ENCODE measurements at regions not wholly inside any gene's neighbourhood (a gene's known extent, or its start where the extent isn't known, plus 50 kb on each side); places are given as distances from the start of the nearest gene placed in this dataset.
"Not testable (repeated sequence)": the region's sequence is repeated elsewhere in the genome, so short reads cannot be mapped to it uniquely, and the experiment has no call there.

DNA sequence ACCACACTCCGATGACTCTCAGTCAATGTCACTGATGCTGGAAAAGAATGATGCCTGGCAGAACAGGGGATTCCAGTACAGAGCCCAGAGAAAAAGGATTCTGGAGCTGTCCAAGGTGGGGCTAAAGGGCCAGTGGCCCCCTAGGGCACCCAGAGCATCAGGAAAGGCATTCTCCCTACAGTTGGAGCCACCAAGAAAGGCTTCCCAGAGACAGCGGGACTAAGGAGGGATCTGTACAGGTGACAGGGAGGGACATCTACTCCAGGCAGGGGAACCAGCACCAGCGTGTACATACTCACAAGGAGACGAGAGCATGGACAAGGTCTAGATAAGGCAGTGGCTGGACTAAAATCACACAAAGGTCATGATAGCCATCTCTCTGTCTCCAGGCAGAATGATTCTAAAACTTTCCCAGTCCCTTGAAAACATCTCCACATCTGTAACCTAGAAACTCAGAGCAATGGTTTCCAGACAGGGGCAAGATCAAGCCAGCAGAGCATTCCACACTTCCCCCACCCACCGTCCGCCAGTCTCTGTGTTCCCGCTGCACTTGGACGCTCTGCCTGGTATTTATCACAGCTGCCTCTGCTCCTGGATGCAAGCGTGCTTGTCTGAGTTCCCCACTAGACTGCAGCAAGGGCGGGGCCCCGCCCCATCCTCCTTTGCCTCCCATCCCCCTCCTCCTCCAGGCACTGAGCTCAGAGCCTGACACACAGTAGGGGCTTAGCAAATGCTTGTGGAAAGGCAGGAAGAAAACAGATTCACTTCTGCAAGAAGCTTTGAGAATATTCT is 111.6 kb upstream of the ZC3H12A start:
- H3K27ac Mint-ChIP-seq = no peak overlapping the region
- H3K27me3 Mint-ChIP-seq = peaks cover 61% of the 10 kb centered on the region

DNA sequence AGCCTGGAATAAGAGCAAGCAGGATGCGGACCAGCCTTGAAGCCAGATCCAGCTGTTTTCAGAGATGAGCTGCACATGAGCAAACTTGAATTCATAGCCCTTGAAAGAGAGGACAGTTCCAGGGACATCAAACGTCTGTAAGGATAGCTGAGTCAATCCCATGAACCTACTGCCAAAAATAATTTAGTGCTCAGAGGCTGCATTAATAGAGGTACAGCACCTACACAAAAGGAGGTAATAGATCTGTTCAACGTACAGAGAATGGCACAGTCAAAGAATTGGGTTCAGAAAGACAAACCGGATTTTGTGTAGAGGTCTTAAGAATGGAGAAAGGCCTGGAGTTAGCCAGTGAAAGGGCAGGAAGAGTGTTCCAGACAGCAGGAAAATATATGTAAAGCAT is 110.8 kb upstream of the ZC3H12A start:
- Mint-ChIP-seq H3K9me3 (no peaks in the 10 kb centered on the region), H3K4me1 (no peaks in the 10 kb centered on the region), H3K27me3 (peaks cover 54% of the 10 kb centered on the region), H3K36me3 (no peaks in the 10 kb centered on the region), H3K4me3 (no peak overlapping the region), H3K27ac (no peak overlapping the region)
- ATAC-seq = no peak

More for the DNA sequence above, 111.6 kb upstream of the ZC3H12A start:
- H3K9me3 Mint-ChIP-seq = no peaks in the 10 kb centered on the region
- no peak for ATAC-seq
- H3K4me1 Mint-ChIP-seq = no peaks in the 10 kb centered on the region
- no peak overlapping the region for H3K4me3 Mint-ChIP-seq
- no peaks in the 10 kb centered on the region for H3K36me3 Mint-ChIP-seq

DNA sequence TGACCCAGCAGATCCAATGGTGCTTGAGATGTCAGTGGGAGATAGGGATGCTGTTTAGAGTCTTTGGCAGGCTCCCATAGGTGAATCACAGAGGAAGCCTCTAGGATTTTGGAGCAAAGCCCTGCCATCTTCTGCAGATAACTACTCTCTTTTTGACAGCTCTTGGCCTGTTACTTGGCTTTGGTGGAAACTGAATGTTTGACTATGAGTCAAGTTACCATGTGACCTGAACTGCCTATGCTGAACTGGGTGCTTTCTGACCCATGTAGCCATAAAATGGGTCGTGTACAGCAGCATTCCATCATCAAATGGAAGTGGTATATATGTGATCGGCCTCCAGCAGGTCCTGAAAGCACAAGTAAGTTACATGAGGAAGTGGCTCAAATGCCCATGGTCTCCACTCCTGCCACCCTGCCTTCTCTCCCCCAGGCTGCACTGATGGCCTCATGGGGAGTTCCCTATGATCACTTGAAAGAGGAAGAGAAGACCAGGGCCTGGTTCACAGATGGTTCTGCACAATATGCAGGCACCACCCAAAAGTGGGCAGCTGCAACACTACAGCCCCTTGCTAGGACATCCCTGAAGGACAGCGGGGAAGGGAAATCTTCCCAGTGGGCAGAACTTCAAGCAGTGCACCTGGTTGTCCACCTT is 105.6 kb upstream of the ZC3H12A start:
- not testable (repeated sequence) for H3K4me1 Mint-ChIP-seq, H3K4me3 Mint-ChIP-seq, H3K9me3 Mint-ChIP-seq, H3K36me3 Mint-ChIP-seq, ATAC-seq, H3K27ac Mint-ChIP-seq, H3K27me3 Mint-ChIP-seq

DNA sequence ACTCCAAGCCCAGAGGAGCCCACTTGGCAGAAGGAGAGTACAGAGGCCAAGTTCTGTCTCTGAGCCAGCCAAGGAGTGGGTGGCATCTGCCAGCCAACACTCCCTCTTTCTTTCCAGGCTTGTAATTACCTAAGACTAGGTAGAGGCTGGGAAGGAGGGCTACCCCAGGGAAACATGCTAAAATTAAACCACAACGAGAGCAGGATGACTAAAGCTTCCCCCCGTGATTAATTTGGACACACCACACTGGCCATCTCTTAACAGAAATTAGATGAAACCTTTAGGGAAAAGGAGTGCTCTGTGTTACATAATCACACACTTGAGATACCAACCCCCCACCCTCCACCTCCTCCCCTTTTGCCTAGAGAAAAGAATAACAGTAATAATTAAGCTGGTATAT is 102.1 kb upstream of the ZC3H12A start:
- Mint-ChIP-seq H3K27me3 (no peaks in the 10 kb centered on the region), H3K9me3 (peaks cover 2% of the 10 kb centered on the region), H3K4me1 (peaks cover 6% of the 10 kb centered on the region), H3K27ac (no peak overlapping the region), H3K4me3 (no peak overlapping the region), H3K36me3 (no peaks in the 10 kb centered on the region)
- no peak for ATAC-seq

DNA sequence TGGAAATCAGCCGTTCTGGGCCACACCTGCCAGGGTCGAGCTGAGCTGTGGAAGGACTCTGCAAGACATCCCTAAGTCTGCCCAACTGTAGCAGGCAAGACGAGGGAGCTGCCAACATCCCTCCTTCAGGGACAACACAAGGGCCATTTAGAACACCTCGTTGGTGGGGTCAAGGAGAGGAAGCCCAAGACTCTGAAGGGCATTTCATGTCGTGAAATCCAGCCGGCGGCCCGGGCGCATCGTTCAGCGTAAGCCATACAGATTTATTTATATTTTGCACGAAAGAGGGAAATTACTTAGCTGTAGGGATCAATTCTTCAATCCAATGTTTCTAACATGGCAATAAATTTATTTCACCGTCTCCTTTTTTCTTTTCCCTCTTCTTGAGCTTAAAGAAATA is 101.7 kb upstream of the ZC3H12A start:
- no peak for ATAC-seq
- H3K4me1 Mint-ChIP-seq = peaks cover 6% of the 10 kb centered on the region
- H3K4me3 Mint-ChIP-seq = no peak overlapping the region

DNA sequence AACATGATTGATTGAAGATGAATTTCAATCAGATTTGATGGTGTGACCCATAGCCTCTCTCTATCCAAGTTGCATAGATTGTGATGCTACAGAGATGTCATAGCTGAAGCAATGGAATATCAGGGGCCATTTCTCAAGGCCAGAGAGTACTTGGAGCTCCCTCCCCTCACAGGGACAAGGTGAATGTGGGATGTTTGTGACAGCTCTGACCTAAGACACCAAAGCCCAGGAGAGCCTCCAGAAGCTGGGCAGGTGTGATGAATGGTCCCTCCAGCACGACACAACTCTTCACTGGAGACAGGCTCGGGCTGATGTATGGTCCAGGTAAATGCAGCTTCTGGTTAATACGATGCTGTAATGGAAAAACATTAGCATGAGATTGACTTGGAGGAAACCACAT is 101.0 kb upstream of the ZC3H12A start:
- no peak overlapping the region for H3K4me3 Mint-ChIP-seq
- ATAC-seq = no peak

More for the DNA sequence above, 101.7 kb upstream of the ZC3H12A start:
- Mint-ChIP-seq H3K27ac (no peak overlapping the region), H3K27me3 (peaks cover 2% of the 10 kb centered on the region), H3K9me3 (peaks cover 2% of the 10 kb centered on the region), H3K36me3 (no peaks in the 10 kb centered on the region)

DNA sequence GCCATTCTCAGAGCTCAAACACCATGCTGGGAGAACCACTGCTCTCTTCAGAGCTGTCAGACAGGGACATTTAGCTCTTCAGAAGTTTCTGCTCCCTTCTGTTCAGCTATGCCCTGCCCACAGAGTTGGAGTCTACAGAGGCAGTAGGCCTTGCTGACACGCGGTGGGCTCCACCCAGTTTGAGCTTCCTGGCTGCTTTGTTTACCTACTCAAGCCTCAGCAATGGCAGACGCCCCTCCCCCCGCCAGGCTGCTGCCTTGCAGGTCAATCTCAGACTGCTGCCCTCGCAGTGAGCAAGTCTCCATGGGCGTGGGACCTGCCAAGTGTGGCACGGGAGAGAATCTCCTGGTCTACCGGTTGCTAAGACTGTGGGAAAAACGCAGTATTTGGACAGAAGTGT is 93.8 kb upstream of the ZC3H12A start:
- not testable (repeated sequence) for H3K27ac Mint-ChIP-seq, H3K9me3 Mint-ChIP-seq, H3K4me3 Mint-ChIP-seq, ATAC-seq, H3K4me1 Mint-ChIP-seq, H3K36me3 Mint-ChIP-seq
- H3K27me3 Mint-ChIP-seq = peaks cover 53% of the 10 kb centered on the region

More for the DNA sequence above, 101.0 kb upstream of the ZC3H12A start:
- Mint-ChIP-seq H3K9me3 (peaks cover 2% of the 10 kb centered on the region), H3K4me1 (peaks cover 6% of the 10 kb centered on the region), H3K27ac (no peak overlapping the region), H3K36me3 (no peaks in the 10 kb centered on the region), H3K27me3 (peaks cover 9% of the 10 kb centered on the region)

DNA sequence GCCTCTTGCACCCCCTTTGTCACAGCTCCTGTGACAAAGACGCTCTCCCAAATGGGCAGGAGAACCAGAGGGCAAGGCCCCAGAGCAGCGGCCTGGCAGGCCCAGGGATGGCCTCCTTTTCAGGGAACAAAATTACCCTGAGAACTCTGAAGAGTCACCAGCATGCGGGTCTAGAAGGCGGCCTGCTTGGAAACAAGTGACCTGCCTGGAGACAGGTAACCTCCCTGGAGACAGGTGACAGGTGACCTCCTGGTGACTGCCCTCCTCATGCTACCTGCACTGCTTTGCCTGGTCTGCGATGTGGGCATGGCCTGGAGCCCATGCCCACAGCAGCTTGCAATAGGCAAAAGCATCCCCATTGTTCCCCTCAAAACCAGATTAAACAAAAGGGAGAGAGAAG is 86.5 kb upstream of the ZC3H12A start:
- Mint-ChIP-seq H3K4me1 (no peaks in the 10 kb centered on the region), H3K27me3 (peaks cover 30% of the 10 kb centered on the region), H3K9me3 (no peaks in the 10 kb centered on the region), H3K27ac (no peak overlapping the region), H3K36me3 (no peaks in the 10 kb centered on the region), H3K4me3 (no peak overlapping the region)
- no peak for ATAC-seq

DNA sequence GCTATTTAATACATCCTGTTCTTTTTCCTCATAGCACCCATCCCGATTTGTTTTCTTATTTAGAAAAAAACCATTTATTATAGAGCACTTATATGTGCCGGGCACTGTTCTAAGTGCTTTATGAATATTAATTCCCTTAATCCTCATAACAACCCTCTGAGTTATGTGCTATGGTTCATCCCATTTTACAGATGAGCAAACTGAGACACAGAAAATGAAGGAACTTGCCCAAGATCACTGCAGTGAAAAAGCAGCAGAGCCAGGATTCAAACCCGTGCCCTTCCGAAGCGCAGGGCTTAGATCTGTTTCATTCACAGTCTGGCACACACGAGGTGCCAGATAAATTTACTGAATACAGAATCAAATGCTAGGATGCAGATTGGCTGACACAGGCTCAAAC is 85.1 kb upstream of the ZC3H12A start:
- H3K9me3 Mint-ChIP-seq = no peaks in the 10 kb centered on the region
- no peaks in the 10 kb centered on the region for H3K4me1 Mint-ChIP-seq
- H3K4me3 Mint-ChIP-seq = no peak overlapping the region
- peaks cover 28% of the 10 kb centered on the region for H3K27me3 Mint-ChIP-seq
- no peak overlapping the region for H3K27ac Mint-ChIP-seq
- no peaks in the 10 kb centered on the region for H3K36me3 Mint-ChIP-seq
- ATAC-seq = no peak

DNA sequence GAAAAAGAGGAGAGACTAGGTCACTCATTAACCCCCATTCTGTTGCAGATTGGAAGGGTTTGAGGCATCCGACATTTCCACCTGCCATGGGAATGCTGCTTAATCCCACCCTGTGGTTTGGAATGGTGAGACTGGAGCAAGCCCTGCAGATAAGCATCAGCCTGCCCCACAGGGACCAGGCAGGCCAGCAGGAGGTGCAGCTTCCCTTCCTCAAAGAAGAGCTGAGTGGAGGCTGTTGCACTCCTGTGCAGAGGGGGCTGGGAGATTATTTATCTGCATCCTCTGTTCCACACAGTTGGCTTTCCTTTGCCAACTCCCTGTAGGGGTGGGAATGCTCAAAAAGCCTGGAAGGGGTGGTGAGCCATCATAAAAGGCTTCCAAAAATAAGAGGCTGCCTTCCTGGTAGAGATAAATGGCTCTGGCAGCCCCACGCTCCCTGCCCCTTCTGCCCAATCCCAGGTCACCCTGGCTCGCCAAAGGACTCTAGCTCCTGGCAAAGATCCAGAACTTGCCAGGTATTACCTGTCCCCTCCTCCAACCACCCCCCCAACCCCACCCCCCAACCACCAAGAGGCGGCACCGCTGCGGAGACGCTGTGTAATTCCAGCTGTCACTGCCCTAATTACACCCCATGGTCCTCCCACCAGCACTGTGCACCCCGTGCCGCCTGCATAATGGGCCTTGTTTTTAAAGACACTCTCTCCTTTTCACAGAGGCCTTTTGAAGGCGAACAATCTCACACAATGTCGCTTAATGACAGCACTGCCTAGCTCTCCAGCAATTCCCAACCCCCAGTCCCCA is 83.0 kb upstream of the ZC3H12A start:
- H3K4me1 Mint-ChIP-seq = no peaks in the 10 kb centered on the region
- no peaks in the 10 kb centered on the region for H3K36me3 Mint-ChIP-seq
- no peak for ATAC-seq
- no peaks in the 10 kb centered on the region for H3K9me3 Mint-ChIP-seq
- no peak overlapping the region for H3K27ac Mint-ChIP-seq
- peaks cover 49% of the 10 kb centered on the region for H3K27me3 Mint-ChIP-seq
- no peak overlapping the region for H3K4me3 Mint-ChIP-seq

DNA sequence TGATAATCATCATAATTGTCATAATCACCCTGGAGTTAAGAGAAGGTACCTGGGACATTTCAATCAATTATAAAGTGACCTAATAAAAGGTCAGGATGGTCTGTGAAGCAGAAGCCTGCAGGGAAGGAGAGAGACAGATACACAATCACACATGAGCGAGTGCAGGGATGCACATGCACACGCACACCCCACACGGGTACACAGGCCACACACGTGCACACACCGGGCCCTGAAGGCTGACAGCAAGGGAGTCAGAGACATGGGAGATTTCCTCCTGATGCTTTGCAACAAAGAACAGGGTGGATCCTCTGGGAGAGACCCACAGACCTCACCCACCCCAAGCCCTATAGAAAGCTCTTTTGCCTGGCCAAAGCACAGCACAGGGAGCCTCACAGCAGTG is 82.3 kb upstream of the ZC3H12A start:
- no peak overlapping the region for H3K27ac Mint-ChIP-seq
- no peaks in the 10 kb centered on the region for H3K4me1 Mint-ChIP-seq
- no peaks in the 10 kb centered on the region for H3K9me3 Mint-ChIP-seq
- no peak overlapping the region for H3K4me3 Mint-ChIP-seq
- ATAC-seq = no peak
- no peaks in the 10 kb centered on the region for H3K36me3 Mint-ChIP-seq
- peaks cover 56% of the 10 kb centered on the region for H3K27me3 Mint-ChIP-seq

DNA sequence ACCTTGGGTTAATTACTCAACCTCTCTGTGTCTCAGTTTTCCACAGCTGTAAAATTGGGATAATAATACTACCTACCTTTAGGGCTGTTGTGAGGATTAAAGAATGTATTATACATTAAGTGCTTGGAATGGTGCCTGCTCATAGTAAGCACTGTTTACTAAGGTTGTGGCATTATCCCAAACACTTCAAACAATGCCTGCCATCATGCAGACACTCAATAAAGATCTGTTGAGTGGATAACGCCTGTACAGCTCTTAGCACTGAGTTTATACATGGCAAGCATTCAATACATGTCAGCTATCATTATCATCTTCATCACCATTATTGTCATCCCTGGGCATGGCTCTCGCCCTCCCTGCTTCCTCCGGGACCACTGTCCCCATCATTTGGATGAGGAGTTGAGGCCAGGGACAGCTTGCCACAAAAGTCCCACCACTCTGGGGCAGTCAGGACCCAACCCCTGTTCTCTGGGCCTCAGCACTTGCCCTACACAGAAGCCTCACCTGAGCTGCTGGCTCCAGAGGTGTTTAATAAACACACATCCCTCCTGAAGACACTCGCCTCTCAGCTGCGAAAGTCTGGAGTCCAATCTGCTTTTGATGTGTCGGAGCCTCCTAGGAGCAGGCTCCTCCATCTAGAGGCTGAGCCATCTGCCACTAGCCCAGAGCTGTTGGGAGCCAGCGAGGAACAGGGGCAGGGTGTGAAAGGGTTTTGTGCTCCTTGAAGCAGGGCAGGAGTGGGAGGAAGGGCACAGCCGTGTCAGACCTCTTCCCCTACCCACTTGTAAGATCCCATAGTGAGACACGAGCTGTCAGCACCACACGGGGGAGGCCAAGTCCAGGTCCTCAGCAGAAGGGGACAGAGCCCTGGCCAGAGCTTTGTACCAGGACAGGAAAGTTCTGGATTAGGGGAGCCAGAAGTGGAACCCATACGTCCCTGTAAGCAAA is 80.9 kb upstream of the ZC3H12A start:
- Mint-ChIP-seq H3K4me3 (no peak overlapping the region), H3K36me3 (no peaks in the 10 kb centered on the region), H3K4me1 (no peaks in the 10 kb centered on the region), H3K27me3 (peaks cover 52% of the 10 kb centered on the region), H3K9me3 (no peaks in the 10 kb centered on the region), H3K27ac (no peak overlapping the region)
- ATAC-seq = no peak

DNA sequence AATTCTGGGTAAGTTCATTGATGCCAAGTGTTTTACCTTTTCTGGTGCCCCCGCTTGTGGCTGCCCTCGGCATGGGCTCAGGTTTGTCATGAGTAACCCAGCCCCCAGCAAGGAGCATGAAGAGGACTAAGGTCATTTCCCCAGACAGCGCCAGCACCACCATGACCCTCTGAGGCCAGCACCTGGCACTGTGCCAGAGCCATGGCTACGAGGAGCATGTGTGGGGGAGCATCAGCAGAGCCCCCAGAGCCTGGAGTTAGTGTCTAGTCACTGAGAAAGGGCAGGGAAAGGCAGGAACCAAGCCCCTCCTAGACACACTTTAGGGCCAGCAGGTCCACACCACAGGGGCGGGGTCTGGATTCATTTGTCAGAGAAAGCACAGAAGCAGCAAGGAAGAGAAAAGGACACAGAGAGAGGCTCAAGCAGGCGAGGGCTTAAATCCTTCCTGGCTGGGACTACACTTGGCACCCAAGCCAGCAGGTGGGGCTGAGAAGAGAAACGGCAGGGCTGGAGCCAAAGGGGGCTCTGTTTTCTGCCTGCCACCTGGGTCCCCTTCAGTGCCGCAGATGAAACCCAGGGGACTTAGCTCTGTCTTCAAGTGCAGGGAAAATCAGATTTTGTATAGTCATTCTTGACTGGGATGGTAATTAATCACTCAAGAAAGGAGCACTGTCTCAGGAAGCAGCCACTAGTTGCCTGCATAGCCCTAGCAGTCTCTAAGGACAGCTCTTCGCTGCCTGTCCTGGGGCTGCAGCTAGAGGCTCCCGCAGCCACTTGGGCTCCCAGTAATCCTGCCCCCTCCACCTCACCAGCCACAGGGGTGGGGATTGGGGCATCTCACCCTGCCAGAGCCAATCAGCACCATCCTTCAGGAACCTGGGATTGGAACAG is 79.6 kb upstream of the ZC3H12A start:
- no peak overlapping the region for H3K27ac Mint-ChIP-seq
- ATAC-seq = no peak

DNA sequence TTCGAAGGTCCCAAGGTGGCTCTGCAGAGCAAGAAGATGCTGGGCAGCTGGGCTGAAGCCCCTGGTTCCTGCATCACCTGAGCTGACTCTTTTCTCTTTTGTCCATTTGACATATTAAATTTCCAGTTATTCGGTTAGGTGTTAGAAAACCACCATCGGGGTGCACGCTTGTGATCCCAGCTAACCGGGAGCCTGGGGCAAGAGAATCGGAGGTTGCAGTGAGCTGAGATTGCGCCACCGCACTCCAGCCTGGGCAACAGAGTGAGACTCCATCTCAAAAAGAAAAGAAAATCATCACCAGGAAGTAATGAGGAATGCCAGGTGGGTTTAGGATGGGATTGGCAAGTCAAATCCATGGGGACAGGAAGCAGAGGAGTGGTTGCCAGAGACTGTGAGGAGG is 76.3 kb upstream of the ZC3H12A start:
- Mint-ChIP-seq H3K36me3 (no peaks in the 10 kb centered on the region), H3K4me3 (no peak overlapping the region), H3K27ac (no peak overlapping the region), H3K9me3 (no peaks in the 10 kb centered on the region), H3K27me3 (peaks cover 45% of the 10 kb centered on the region), H3K4me1 (no peaks in the 10 kb centered on the region)
- ATAC-seq = no peak

More for the DNA sequence above, 79.6 kb upstream of the ZC3H12A start:
- Mint-ChIP-seq H3K9me3 (no peaks in the 10 kb centered on the region), H3K4me3 (no peak overlapping the region), H3K36me3 (no peaks in the 10 kb centered on the region), H3K4me1 (no peaks in the 10 kb centered on the region), H3K27me3 (peaks cover 47% of the 10 kb centered on the region)
